GM12878 (cell line): ENCODE measurements at regions not wholly inside any gene's neighbourhood (a gene's known extent, or its start where the extent isn't known, plus 50 kb on each side); places are given as distances from the start of the nearest gene placed in this dataset.

Experiments used
- CREM ChIP-seq: IDR thresholded peaks from 2 replicates; pipeline ENCODE4 v1.6.1; 2014; ENCODE audit warnings: antibody characterized with exemption, low read depth
- EP300 ChIP-seq, 2 experiments: fragments of 150-350 bp in 1 of 2; IDR thresholded peaks; 2 replicates each; pipeline ENCODE4 v1.6.1; 2011 to 2012; ENCODE audit warnings: low read depth in 2 of 2, low read length in 2 of 2, borderline replicate concordance in 1 of 2, improper control_type of control experiment in 1 of 2, inconsistent platforms in 1 of 2; ENCODE audit not compliant: control insufficient read depth in 1 of 2
- MEF2B ChIP-seq: fragments of 450-650 bp; IDR thresholded peaks from 2 replicates; pipeline ENCODE4 v1.6.1; 2018; ENCODE audit warnings: mild to moderate bottlenecking, moderate library complexity; ENCODE audit not compliant: partially characterized antibody, poor library complexity, severe bottlenecking
- NFYB ChIP-seq: IDR thresholded peaks from 2 replicates; pipeline ENCODE4 v1.6.1; 2011; ENCODE audit warnings: low read depth, mild to moderate bottlenecking, low read length, improper control_type of control experiment, moderate library complexity; ENCODE audit not compliant: insufficient read depth
- PAX5 ChIP-seq: IDR thresholded peaks from 2 replicates; pipeline ENCODE4 v1.6.1; 2011; ENCODE audit warnings: low read depth, low read length, borderline replicate concordance
- SIN3A ChIP-seq: IDR thresholded peaks from 2 replicates; pipeline ENCODE4 v1.6.1; 2012; ENCODE audit warnings: low read depth, low read length, improper control_type of control experiment
- SREBF1 ChIP-seq: IDR thresholded peaks from 2 replicates; pipeline ENCODE4 v1.6.1; 2012; ENCODE audit warnings: mild to moderate bottlenecking, low read length
- TF ChIP-seq, protein P1 (sequence below), 3 experiments: IDR thresholded peaks in 2 of 3; conservative IDR thresholded peaks in 1 of 3; 2 replicates each; pipeline ENCODE4 v1.5.1; 2011; ENCODE audit warnings: low read depth in 3 of 3, low read length in 3 of 3, mild to moderate bottlenecking in 3 of 3, control low read depth in 2 of 3, moderate library complexity in 2 of 3, inconsistent platforms in 1 of 3, mixed read lengths in 1 of 3; ENCODE audit not compliant: control insufficient read depth in 2 of 3, insufficient read depth in 1 of 3; ENCODE audit errors: extremely low read depth in 1 of 3
- TF ChIP-seq, protein P2 (sequence below): IDR thresholded peaks from 2 replicates; pipeline ENCODE4 v1.6.1; 2011; ENCODE audit warnings: low read depth, mild to moderate bottlenecking, low read length, moderate library complexity, borderline replicate concordance; ENCODE audit errors: extremely low read depth

DNA sequence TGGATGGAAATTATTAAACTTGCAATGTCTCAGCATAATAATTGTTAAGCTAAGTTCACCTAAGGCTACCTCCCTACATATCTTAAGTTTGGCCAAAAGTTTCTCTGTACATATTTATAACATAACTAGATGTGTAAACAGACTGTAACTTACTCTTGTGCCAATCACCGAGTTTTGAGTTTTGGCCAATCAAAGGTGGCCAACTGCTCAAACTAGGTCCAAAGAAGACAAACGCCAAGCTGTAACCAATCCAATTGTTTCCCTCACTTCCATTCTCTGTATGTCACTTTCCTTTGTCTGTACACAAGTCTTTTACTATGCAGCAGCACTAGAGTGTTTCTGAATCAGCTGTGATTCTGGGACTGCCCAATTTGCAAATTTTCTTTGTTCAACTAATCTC lies 197.8 kb downstream of the LYPLAL1 start:
- no peak for TF ChIP-seq CREM
- TF ChIP-seq, protein P1, sequence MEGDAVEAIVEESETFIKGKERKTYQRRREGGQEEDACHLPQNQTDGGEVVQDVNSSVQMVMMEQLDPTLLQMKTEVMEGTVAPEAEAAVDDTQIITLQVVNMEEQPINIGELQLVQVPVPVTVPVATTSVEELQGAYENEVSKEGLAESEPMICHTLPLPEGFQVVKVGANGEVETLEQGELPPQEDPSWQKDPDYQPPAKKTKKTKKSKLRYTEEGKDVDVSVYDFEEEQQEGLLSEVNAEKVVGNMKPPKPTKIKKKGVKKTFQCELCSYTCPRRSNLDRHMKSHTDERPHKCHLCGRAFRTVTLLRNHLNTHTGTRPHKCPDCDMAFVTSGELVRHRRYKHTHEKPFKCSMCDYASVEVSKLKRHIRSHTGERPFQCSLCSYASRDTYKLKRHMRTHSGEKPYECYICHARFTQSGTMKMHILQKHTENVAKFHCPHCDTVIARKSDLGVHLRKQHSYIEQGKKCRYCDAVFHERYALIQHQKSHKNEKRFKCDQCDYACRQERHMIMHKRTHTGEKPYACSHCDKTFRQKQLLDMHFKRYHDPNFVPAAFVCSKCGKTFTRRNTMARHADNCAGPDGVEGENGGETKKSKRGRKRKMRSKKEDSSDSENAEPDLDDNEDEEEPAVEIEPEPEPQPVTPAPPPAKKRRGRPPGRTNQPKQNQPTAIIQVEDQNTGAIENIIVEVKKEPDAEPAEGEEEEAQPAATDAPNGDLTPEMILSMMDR (IDR thresholded peaks at IDR 0.05 in 2 of 3, conservative IDR thresholded peaks at IDR 0.05 in 1 of 3; ENCODE audit: control insufficient read depth in 2 of 3, extremely low read depth in 1 of 3, insufficient read depth in 1 of 3, low read depth in 3 of 3, low read length in 3 of 3): no peak
- TF ChIP-seq, protein P2, sequence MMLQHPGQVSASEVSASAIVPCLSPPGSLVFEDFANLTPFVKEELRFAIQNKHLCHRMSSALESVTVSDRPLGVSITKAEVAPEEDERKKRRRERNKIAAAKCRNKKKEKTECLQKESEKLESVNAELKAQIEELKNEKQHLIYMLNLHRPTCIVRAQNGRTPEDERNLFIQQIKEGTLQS: no peak
- TF ChIP-seq PAX5: no peak
- no peak for TF ChIP-seq SREBF1
- TF ChIP-seq EP300 (IDR thresholded peaks at IDR 0.05; ENCODE audit: borderline replicate concordance in 1 of 2, control insufficient read depth in 1 of 2, low read depth in 2 of 2, low read length in 2 of 2): no peak
- TF ChIP-seq SIN3A: no peak
- no peak for TF ChIP-seq NFYB
- no peak for TF ChIP-seq MEF2B
